HG03280 (cell line): ENCODE measurements at regions not wholly inside any gene's neighbourhood (a gene's known extent, or its start where the extent isn't known, plus 50 kb on each side); places are given as distances from the start of the nearest gene placed in this dataset.
"Not testable (repeated sequence)": the region's sequence is repeated elsewhere in the genome, so short reads cannot be mapped to it uniquely, and the experiment has no call there.

Experiments
- ATAC-seq: cut with Tn5 transposase; IDR thresholded peaks from one replicate; pipeline ENCODE4 v1.9.1; 2021; ENCODE audit warnings: mild to moderate bottlenecking, moderate library complexity; ENCODE audit not compliant: unreplicated experiment

DNA sequence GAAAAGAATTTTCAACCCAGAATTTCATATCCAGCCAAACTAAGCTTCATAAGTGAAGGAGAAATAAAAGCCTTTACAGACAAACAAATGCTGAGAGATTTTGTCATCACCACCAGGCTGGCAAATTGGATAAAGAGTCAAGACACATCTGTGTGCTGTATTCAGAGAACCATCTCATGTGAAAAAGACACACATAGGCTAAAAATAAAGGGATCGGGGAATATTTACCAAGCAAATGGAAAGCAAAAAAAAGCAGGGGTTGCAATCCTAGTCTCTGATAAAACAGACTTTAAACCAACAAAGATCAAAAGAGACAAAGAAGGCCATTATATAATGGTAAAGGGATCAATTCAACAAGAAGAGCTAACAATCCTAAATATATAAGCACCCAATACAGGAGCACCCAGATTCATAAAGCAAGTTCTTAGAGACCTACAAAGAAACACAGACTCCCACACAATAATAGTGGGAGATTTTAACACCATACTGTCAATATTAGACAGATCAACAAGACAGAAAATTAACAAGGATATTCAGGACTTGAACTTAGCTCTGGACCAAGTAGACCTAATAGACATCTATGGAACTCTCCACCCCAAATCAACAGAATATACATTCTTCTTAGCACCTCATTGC lies 55.9 kb upstream of the ACSM6 start:
- ATAC-seq: not testable (repeated sequence)

- ATAC-seq: no peak
Measured at GRCh38 chr10:95134490-95134889, 59.5 kb upstream of the ACSM6 start.

DNA sequence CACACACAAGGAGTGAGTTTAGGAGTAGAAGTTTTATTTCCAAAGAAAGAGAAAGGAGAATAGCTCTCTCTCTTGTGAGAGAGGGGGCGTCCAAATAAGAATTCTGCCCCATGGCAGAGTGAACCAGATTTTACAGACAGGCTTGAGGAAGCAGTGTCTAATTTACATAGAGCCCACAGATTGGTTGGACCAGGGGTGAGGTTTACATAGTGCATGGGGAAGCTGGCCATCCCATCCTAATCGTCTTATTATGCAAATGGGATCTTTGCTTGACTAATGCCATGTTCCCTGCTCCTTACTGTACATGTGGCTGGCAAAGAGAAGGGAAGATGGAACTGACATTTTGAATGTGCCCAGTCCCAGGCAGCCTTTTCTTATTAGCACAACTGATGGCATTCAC lies 60.0 kb upstream of the ACSM6 start:
- ATAC-seq: no peak

DNA sequence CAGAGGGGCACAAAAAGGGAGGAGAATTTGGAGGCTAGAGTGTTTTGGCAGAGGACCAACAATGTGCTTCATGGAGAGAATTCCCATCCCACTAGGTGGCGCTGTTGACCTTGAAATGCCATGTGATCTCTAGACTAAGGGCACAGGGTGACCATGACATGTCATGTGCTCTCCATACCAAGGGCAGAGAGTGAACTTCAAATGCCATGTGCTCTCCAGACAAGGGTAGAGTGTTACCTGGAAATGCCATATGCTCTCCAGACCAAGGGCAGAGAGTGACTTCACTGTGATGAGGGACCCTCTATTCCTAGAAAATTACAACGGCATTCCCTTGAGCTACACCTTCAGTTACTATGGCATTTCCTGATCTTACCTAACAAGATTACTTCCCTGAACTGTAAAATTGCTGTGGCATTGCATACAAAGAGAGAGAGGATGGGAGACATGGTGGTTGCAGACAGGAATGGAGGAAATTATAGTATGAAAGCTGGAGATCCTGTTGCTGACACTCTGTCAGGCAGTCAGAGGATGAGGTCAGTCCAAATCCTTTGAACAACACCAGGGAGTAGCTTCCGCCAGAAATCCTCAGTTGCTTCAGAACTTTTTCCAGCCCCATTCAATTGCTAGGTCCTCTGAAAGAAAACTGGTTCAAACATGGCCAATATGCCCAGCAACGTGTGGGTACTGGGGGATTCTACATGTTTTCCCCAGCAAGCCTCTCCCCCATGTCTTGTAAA lies 60.9 kb upstream of the ACSM6 start:
- peak; percentile 90 for ATAC-seq

- ATAC-seq: not testable (repeated sequence)
Measured at GRCh38 chr10:95130429-95130828, 61.1 kb upstream of the CYP2C8 start.

- no peak for ATAC-seq
Measured at GRCh38 chr10:95125582-95125981, 56.3 kb upstream of the CYP2C8 start.

- ATAC-seq: no peak
Measured at GRCh38 chr10:95122736-95123135, 53.4 kb upstream of the CYP2C8 start.

DNA sequence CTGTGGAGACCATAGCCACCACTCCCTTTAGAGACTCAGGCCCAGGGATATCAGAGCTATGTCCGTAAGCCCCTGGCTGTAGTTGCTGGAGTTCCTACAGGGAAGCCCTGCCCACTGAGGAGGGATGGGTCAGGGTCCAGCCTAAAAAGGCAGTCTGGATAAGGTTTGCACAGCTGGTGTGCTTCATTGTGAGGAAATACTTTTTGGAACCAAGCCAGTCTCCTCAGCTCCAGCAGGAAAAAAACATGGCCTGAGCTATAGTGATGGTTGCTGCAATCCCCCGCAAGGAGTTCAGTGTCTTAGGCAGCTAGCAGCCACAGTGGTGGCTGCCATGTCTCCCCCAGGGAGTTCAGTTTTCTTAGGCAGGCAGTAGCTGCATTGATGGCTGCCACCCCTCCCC lies 52.6 kb upstream of the CYP2C8 start:
- ATAC-seq: no peak
